Astrocyte (in vitro differentiated cells and primary cell): ENCODE measurements at regions not wholly inside any gene's neighbourhood (a gene's known extent, or its start where the extent isn't known, plus 50 kb on each side); places are given as distances from the start of the nearest gene placed in this dataset.
"Not testable (repeated sequence)": the region's sequence is repeated elsewhere in the genome, so short reads cannot be mapped to it uniquely, and the experiment has no call there.

Source experiments
- EZH2 ChIP-seq: IDR thresholded peaks from 2 replicates; pipeline ENCODE4 v1.6.1; 2012; ENCODE audit warnings: mild to moderate bottlenecking, low read length, inconsistent platforms; ENCODE audit not compliant: insufficient read depth
- TF ChIP-seq, protein P1 (sequence below): IDR thresholded peaks from 2 replicates; pipeline ENCODE4 v1.5.1; 2011; ENCODE audit warnings: low read depth, mild to moderate bottlenecking, inconsistent platforms, low read length, moderate library complexity; ENCODE audit not compliant: insufficient read depth

DNA sequence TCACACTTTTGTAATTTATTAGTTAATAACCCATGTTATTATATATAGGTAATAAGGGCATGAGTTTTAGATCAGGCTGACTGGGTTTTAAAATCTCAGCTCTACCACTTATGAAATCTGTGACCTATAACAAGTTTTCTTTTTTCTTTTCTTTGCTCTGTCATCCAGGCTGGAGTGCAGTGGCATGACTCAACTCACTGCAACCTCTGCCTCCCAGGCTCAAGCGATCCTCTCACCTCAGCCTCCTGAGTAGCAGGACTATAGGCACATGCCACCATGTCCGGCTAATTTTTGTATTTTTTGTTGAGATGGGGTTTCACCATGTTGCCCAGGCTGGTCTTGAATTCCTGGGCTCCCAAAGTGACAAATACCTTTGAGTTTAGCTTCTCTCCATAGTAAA, 227.7 kb upstream of the KRR1 start:
- TF ChIP-seq, protein P1, sequence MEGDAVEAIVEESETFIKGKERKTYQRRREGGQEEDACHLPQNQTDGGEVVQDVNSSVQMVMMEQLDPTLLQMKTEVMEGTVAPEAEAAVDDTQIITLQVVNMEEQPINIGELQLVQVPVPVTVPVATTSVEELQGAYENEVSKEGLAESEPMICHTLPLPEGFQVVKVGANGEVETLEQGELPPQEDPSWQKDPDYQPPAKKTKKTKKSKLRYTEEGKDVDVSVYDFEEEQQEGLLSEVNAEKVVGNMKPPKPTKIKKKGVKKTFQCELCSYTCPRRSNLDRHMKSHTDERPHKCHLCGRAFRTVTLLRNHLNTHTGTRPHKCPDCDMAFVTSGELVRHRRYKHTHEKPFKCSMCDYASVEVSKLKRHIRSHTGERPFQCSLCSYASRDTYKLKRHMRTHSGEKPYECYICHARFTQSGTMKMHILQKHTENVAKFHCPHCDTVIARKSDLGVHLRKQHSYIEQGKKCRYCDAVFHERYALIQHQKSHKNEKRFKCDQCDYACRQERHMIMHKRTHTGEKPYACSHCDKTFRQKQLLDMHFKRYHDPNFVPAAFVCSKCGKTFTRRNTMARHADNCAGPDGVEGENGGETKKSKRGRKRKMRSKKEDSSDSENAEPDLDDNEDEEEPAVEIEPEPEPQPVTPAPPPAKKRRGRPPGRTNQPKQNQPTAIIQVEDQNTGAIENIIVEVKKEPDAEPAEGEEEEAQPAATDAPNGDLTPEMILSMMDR: not testable (repeated sequence)
- TF ChIP-seq EZH2: not testable (repeated sequence)
